Rectal smooth muscle tissue (tissue), 1 donor: ENCODE measurements at regions not wholly inside any gene's neighbourhood (a gene's known extent, or its start where the extent isn't known, plus 50 kb on each side); places are given as distances from the start of the nearest gene placed in this dataset.

Experiments used
- H3K27ac ChIP-seq: one replicate; pipeline ENCODE4 v1.7.0; 2013; ENCODE audit warnings: low read depth, low read length, inconsistent platforms
- H3K27me3 ChIP-seq: one replicate; pipeline ENCODE4 v1.7.0; 2013; ENCODE audit warnings: low read length; ENCODE audit not compliant: control insufficient read depth, insufficient read depth
- H3K36me3 ChIP-seq: one replicate; pipeline ENCODE4 v1.7.0; 2013; ENCODE audit warnings: low read length; ENCODE audit not compliant: control insufficient read depth, insufficient read depth
- H3K4me1 ChIP-seq: one replicate; pipeline ENCODE4 v1.7.0; 2013; ENCODE audit warnings: low read length; ENCODE audit not compliant: control insufficient read depth, insufficient read depth
- H3K4me3 ChIP-seq: one replicate; pipeline ENCODE4 v1.7.0; 2013; ENCODE audit warnings: low read length
- H3K9ac ChIP-seq: one replicate; pipeline ENCODE4 v1.7.0; 2013; ENCODE audit warnings: low read length

DNA sequence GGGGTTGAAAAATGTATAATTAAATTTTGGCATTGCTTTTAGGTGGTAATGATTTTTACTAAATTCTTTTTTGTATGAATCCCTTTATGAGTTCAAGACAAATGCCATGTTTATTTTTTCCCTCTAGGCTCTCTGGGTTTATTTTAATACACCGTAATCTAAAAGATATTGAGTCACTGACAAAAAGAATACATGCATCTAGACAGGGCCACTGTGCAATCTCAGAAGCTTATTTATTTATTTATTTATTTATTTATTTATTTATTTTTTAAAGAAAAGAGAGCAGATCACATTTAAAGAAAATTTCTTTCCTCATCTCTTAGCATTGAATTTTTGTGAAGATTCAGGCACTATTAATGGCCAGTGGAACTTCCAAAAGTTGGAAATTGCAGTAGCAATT is 283.9 kb upstream of the SLC10A2 start:
- no peak overlapping the region for H3K27ac ChIP-seq
- no peaks in the 10 kb centered on the region for H3K36me3 ChIP-seq
- H3K27me3 ChIP-seq = no peaks in the 10 kb centered on the region
- H3K4me3 ChIP-seq = no peak overlapping the region
- H3K4me1 ChIP-seq = peaks cover 3% of the 10 kb centered on the region
- no peak overlapping the region for H3K9ac ChIP-seq

DNA sequence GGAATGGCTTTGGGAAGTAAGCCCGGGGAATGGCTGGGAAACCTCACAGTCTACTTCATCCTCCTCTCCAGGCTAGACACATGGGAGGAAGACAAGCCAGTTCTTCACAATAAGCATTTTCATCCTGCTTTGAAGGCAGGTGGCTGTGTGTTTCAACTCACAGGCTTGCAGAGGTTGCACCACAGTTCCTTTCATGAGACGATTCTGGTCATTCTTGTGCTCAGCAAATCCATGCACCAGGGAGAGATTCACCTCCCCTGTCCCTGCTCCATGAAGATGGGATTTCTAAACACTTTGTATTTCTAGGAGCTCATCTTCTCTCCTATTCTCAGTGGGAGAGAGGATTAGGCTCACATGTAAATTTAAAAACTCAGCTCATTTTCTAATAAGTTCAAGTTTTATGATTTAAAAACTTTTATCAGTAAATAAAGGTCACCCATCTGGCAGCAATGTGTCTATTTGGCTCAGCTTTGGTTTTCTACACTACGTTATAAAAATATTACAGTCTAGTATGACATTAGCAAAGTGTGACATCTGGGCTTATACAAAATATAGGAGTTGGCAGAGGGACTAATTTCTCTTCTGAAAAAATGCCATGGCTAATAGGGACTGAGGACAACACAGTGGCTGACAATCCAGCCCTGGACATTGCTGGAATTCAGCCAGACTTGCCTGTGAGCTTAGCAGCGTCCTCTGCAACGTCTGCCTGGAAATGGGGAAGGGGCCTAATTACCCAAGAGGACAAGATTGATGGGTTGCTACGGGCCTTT is 283.2 kb upstream of the SLC10A2 start:
- H3K27me3 ChIP-seq = no peaks in the 10 kb centered on the region
- no peak overlapping the region for H3K4me3 ChIP-seq
- no peak overlapping the region for H3K9ac ChIP-seq
- H3K4me1 ChIP-seq = peaks cover 3% of the 10 kb centered on the region
- H3K27ac ChIP-seq = no peak overlapping the region
- H3K36me3 ChIP-seq = no peaks in the 10 kb centered on the region

DNA sequence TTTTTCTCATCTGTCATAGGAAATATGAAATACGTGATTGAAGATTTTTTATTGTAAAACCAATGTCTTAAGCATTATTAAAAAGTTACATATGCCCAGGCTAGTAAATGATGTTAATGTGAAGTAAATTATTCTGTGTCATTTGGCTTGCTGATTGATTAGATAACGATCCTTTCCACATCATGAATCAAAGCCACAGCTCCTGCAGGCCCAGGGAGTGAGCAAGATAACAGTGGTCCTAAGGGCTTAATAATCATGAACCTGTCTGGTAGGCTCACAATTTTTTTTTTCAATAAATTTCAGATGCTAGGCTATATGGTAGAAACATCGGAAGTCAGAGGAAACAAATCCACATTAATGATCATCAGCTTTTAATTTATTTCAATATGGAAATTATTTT is 269.0 kb upstream of the SLC10A2 start:
- Histone ChIP-seq H3K36me3 (no peaks in the 10 kb centered on the region), H3K27ac (no peak overlapping the region), H3K4me3 (no peak overlapping the region), H3K9ac (no peak overlapping the region), H3K27me3 (no peaks in the 10 kb centered on the region), H3K4me1 (no peaks in the 10 kb centered on the region)

DNA sequence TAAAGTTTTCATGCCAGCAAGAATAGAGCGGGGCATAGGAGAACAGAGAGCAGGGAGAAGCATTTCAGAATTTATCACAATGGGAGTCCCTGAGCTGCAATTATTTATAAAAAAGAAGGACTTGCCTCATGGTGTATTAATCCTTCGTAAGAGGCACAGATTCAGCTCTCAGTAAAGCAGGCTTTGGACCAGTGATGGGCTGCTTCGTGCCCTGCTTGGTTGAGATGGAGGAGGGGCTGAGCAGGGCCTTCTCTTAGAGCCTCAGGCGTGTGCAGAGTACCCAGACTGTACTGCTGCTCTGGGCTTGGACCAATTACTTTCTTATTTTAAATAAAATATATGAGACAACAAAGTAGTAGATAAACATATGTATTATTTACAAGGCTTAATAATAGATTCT is 265.7 kb upstream of the SLC10A2 start:
- H3K27me3 ChIP-seq = no peaks in the 10 kb centered on the region
- no peak overlapping the region for H3K27ac ChIP-seq
- H3K4me1 ChIP-seq = no peaks in the 10 kb centered on the region
- H3K36me3 ChIP-seq = no peaks in the 10 kb centered on the region
- no peak overlapping the region for H3K4me3 ChIP-seq
- H3K9ac ChIP-seq = no peak overlapping the region

DNA sequence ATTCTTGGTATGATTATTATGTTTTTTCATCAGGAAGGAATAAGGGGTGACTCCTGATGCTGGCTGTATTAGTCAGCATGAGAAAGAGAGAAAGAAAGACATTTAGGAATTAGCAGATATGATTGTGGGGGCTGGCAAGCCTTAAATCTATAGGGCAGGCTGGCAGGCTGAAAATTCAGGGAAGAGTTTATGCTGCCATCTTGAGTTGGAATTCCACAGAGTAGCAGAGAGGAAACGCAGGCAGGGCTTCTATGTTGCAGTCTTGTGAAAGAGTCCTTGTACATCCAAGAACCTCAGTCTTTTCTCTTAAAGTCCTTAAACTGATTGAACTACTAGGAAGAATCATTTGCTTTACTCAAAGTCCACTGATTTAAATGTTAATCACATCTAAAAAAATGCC is 262.7 kb upstream of the SLC10A2 start:
- no peak overlapping the region for H3K27ac ChIP-seq
- H3K27me3 ChIP-seq = no peaks in the 10 kb centered on the region
- H3K36me3 ChIP-seq = no peaks in the 10 kb centered on the region
- H3K9ac ChIP-seq = no peak overlapping the region
- H3K4me1 ChIP-seq = no peaks in the 10 kb centered on the region
- H3K4me3 ChIP-seq = no peak overlapping the region

DNA sequence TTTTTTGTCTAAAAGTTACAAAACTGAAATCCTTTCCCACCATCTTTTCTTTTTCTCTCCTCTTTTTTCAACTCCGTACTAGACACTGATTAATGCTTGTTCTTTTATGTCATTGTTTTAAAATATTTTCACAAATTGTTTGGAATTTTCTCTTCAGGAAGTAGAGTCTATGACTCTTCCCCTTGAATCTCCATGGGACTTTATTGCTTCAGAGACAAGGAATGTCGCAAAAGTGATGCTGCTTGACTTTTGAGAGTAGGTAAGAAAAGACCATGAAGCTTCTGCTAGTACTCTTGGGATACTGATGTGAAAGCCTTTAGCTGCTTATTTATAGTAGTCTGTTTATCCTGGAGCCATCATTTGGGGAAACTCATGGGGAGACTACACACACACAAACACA is 260.1 kb upstream of the SLC10A2 start:
- Histone ChIP-seq H3K4me1 (no peaks in the 10 kb centered on the region), H3K36me3 (no peaks in the 10 kb centered on the region), H3K4me3 (no peak overlapping the region), H3K27ac (no peak overlapping the region), H3K9ac (no peak overlapping the region), H3K27me3 (no peaks in the 10 kb centered on the region)

DNA sequence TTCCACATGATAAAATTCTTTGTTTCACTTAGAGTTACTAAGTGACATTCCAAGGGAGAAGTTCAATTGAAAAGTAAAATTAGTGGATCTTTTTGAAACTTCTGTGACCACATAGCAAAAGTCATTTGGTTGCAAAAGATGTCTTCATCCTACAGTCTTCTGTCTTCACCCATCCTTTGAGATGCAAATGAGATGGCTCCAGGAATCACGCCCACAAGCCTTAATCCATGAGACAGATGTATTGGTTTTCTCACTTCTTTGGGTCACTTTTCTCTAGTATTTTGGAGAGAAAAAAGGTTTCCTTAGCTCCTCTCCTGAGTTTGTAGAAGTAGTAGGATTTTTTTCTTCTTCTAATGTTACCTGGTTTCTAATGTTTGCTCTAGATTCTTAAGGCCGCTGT is 259.5 kb upstream of the SLC10A2 start:
- no peaks in the 10 kb centered on the region for H3K27me3 ChIP-seq
- no peaks in the 10 kb centered on the region for H3K4me1 ChIP-seq
- H3K9ac ChIP-seq = no peak overlapping the region
- H3K36me3 ChIP-seq = no peaks in the 10 kb centered on the region
- H3K27ac ChIP-seq = no peak overlapping the region
- H3K4me3 ChIP-seq = no peak overlapping the region

DNA sequence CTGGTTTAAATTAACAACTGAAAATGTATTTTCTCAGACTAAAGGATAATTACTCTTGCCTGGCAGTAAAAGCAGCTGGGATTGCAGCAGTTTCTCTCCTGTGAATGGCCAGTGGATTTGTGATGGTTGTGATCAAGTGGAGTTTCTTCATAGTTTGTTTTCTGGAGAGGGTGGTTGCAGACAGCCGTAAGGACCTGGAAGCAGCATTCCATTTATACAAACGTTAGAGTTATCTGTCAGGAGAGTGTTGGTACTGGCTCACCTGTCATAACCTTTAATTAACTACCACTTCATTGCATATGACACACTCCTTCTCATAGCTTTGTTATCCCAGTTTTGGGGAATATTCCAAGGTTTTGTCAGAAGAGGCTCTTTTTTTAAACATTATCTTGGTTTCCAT is 258.4 kb upstream of the SLC10A2 start:
- no peaks in the 10 kb centered on the region for H3K4me1 ChIP-seq
- H3K9ac ChIP-seq = no peak overlapping the region
- H3K27me3 ChIP-seq = no peaks in the 10 kb centered on the region
- no peak overlapping the region for H3K4me3 ChIP-seq
- H3K36me3 ChIP-seq = no peaks in the 10 kb centered on the region
- H3K27ac ChIP-seq = no peak overlapping the region

DNA sequence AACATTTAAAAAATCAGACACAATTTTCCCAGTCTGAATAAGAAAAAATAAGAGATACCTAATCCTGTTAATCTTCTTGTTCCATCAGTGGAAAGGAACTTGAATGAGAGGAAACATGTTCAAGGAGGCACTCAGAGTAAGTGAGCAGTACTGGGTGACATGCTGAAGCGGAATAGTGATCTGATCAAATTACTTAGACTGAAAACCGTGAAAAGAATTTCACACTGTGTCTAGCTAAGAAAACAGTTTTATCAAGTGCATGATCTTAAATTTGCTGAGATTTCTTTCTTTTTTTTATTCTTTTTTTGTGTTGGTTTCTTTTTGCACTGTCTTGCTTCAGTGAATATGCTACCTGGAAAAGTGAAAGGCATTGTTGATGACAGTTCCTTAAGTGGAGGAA is 249.5 kb upstream of the SLC10A2 start:
- no peak overlapping the region for H3K4me3 ChIP-seq
- no peaks in the 10 kb centered on the region for H3K36me3 ChIP-seq
- H3K27ac ChIP-seq = no peak overlapping the region
- no peak overlapping the region for H3K9ac ChIP-seq
- no peaks in the 10 kb centered on the region for H3K27me3 ChIP-seq
- no peaks in the 10 kb centered on the region for H3K4me1 ChIP-seq

DNA sequence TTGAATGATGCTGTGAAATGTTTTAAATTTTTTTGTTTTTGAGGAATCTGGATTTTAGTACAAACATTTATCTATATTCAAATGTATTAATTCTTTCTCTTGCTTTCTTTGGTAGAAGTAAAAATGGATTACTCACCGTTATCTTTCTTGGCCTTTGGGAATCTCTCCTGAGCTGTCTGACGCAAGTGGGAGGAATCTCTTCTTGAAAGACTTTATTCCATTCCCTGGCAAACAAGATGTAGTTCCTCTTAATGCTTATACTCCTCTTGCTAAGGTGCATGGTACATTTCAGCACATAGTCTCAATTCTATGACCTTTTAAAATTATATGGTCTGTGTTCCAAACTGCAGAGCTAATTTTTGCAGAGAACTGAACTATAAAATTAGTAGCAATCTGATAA is 246.2 kb upstream of the SLC10A2 start:
- Histone ChIP-seq H3K27ac (no peak overlapping the region), H3K4me3 (no peak overlapping the region), H3K27me3 (no peaks in the 10 kb centered on the region), H3K9ac (no peak overlapping the region), H3K4me1 (no peaks in the 10 kb centered on the region), H3K36me3 (no peaks in the 10 kb centered on the region)

DNA sequence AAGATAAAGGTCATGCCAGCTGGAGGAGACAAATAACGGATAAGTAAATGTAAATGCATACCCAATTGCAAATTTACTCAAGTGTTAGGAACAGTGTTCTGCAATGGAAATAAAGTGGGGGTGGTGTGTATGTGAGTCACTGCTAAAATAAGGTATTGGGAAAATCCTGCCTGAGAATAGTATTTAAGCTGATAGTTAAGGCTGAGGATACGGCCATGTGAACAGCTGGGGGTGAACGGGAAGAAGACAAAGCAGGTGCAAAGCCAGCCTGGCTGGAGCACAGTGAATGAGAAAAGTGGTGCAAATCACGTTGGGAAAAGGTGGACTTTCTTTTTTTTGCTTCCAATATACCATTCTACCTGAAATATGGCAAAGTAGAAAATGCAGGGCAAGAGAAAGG is 242.4 kb upstream of the SLC10A2 start:
- H3K4me3 ChIP-seq = no peak overlapping the region
- H3K27ac ChIP-seq = no peak overlapping the region
- H3K27me3 ChIP-seq = no peaks in the 10 kb centered on the region
- H3K9ac ChIP-seq = no peak overlapping the region
- no peaks in the 10 kb centered on the region for H3K36me3 ChIP-seq
- H3K4me1 ChIP-seq = no peaks in the 10 kb centered on the region

DNA sequence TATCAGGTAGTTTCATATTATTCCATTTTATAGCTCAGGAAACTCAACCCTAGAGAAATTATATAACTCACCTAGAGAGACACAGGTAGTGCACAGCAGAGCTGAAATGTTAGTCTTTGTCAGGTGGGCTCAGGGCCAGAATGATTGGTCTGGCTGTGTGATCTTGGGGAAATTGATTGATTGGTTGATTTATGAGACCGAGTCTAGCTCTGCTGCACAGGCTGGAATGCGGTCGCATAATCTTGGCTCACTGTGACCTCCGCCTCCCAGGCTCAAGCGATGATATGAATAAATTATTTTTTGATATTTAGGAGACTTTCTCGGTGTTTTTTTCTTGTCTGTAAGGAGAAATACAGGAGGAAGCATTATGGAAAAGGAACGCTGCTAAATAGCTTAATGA is 239.9 kb upstream of the SLC10A2 start:
- Histone ChIP-seq H3K9ac (no peak overlapping the region), H3K36me3 (no peaks in the 10 kb centered on the region), H3K27ac (no peak overlapping the region), H3K4me1 (no peaks in the 10 kb centered on the region), H3K4me3 (no peak overlapping the region), H3K27me3 (no peaks in the 10 kb centered on the region)

DNA sequence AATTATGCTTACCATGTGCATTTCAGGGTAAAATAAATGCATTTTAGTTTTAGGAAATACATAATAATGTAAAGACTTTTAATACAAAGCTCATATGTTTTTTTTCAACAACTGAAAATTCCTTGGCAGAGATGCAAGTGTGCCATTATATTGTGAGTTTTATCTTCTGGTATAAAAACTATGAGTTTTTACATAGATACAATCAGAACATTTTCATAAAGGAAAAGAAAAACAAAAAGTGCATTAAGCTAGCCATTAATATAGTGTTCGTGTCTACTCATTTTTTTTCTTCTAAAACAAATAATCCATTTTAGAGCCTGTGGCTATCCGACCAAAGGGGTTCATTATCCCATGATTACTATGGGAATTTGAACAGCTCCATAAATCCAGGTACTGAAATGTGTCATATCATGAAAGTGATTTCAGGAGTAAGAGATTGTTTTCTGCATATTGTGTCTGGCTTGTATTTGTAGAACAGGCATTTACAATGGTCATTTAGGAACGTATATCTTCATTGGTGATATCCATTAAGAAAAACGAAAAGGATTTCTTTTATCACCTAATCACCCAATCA is 236.9 kb upstream of the SLC10A2 start:
- Histone ChIP-seq H3K27me3 (no peaks in the 10 kb centered on the region), H3K4me1 (no peaks in the 10 kb centered on the region), H3K9ac (no peak overlapping the region), H3K27ac (no peak overlapping the region), H3K4me3 (no peak overlapping the region), H3K36me3 (no peaks in the 10 kb centered on the region)
